ENCODE measurements at regions not wholly inside any gene's neighbourhood (a gene's known extent, or its start where the extent isn't known, plus 50 kb on each side); places are given as distances from the start of the nearest gene placed in this dataset.

DNA sequence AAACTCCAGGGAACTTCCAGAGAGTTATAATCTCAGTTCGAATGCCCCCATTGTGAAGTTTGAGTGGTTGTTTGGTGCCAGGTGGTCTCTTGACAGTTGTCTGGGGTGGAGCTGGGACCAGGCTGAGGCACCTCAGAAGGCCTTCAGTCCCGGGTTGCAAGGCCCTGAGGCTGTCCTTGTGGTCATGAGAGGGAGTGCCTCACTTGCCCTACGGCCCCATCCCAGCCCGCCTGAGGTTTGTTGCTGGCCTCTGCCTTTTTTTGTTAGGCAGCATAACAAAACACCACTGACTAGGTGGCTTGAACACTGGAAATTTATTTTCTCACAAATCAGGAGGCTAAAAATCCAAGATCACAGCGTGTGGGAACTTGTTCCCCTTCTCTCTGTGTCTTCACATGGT lies 73.0 kb upstream of the PAPPA start:
- 74 to 77% methylated on average over 5 of the region's 5 CpGs for WGBS, 2 donors
- no peak for TF ChIP-seq CTCF (IDR thresholded peaks at IDR 0.05)
- Histone ChIP-seq H3K36me3 (no peaks in the 10 kb centered on the region), H3K27ac (no peak overlapping the region), H3K27me3 (no peaks in the 10 kb centered on the region), H3K4me1 (peaks cover 0 to 6% (median 0%) of the 10 kb centered on the region in 9 donors), H3K9me3 (no peaks in the 10 kb centered on the region), H3K4me3 (no peak overlapping the region)
- intact Hi-C loops (cut with DNase I) = loop anchor here in 2 of 10 donors (10.0 kb wide), 2 partner anchors 136 to 156 kb away; no protein-coding TSS in a partner anchor
- no peak for DNase-seq
- ATAC-seq = no peak

DNA sequence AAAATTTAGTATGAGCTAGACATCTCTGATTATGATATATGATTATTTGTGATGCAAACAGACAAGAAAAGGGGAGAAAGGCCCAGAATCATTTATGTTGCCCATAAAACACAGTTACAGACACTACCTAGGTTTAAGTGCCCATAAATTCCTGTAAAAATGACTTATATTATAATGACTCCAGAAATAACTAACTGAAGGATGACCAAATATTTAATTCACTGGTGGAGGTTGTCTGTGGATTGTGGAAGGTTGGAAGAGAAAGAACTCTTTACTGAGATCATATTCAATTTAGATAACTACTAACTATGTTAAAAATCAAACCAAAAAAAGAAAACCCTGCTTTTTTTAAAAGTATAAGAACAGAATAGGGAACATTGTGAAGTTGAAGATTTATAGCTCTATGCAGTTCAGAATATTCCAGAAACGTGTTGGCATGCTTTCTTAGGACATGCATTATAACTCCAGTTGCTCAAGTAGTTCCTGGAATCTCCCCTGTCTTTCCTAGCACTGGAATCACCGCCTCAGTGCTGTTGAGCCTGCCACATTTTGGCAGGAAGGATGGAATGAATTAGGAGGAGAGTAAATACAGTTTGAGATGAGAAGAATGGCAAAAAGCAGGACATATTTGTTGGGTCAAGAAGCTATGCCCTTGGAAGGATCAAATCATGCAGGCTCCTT lies 72.0 kb upstream of the PAPPA start:
- Histone ChIP-seq H3K36me3 (no peaks in the 10 kb centered on the region), H3K4me3 (no peak overlapping the region), H3K27me3 (no peaks in the 10 kb centered on the region), H3K27ac (no peak overlapping the region), H3K9me3 (no peaks in the 10 kb centered on the region), H3K4me1 (peaks cover 0 to 6% (median 2%) of the 10 kb centered on the region in 9 donors)
- 28 to 34% methylated on average over 2 of the region's 2 CpGs for WGBS, 2 donors
- no peak for TF ChIP-seq CTCF (IDR thresholded peaks at IDR 0.05)
- ATAC-seq (no peak), DNase-seq (no peak)
- intact Hi-C loops (cut with DNase I) = loop anchor here in 2 of 10 donors (10.0 kb wide), 2 partner anchors 137 to 157 kb away; no protein-coding TSS in a partner anchor

DNA sequence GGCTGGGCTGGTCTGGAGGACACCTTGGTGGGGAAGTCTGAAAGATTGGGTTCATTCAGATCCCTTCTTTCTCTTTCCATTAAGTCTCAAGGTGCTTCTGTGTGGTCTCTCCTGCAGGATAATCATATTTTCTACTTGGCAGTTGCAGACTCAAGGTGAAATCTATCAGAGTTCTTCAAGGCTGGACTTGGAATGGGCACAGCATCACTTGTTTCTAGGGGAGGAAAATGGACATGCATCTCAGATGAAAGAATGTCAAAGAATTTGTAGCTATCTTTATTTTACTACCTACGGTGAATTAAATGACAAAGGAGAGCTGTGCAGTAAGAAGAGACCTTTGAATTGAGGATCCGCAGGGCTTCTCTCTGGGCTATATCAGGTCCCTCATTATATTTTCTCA lies 69.8 kb upstream of the PAPPA start:
- DNase-seq (no peak), ATAC-seq (no peak)
- Histone ChIP-seq H3K9me3 (no peaks in the 10 kb centered on the region), H3K27ac (no peak overlapping the region), H3K36me3 (no peaks in the 10 kb centered on the region), H3K4me1 (peaks cover 0 to 17% (median 13%) of the 10 kb centered on the region in 9 donors), H3K27me3 (no peaks in the 10 kb centered on the region), H3K4me3 (no peak overlapping the region)
- intact Hi-C loops (cut with DNase I) = loop anchor here in 2 of 10 donors (10.0 kb wide), 2 partner anchors 139 to 159 kb away; no protein-coding TSS in a partner anchor
- no peak for TF ChIP-seq CTCF (IDR thresholded peaks at IDR 0.05)
- WGBS, 2 donors = 92% methylated on average over 2 of the region's 2 CpGs

GRCh38 chr9:116084497-116084896 lies 69.1 kb upstream of the PAPPA start:
- Histone ChIP-seq H3K9me3 (no peaks in the 10 kb centered on the region), H3K4me3 (no peak overlapping the region), H3K36me3 (no peaks in the 10 kb centered on the region), H3K4me1 (peaks cover 0 to 17% (median 13%) of the 10 kb centered on the region in 9 donors), H3K27me3 (no peaks in the 10 kb centered on the region), H3K27ac (peak overlapping the region in 1 of 10 donors; percentile 20)
- no peak for TF ChIP-seq CTCF (IDR thresholded peaks at IDR 0.05)
- peak in 3 of 8 donors; percentile 40 to 83 (median 63) for ATAC-seq
- WGBS, 2 donors = 57 to 59% methylated on average over 1 of the region's 1 CpG
- intact Hi-C loops (cut with DNase I) = loop anchor here in 2 of 10 donors (10.0 kb wide), 2 partner anchors 140 to 160 kb away; no protein-coding TSS in a partner anchor
- no peak for DNase-seq
